Daoy (cell line): ENCODE measurements at regions not wholly inside any gene's neighbourhood (a gene's known extent, or its start where the extent isn't known, plus 50 kb on each side); places are given as distances from the start of the nearest gene placed in this dataset.

Experiments
- DNase-seq: peaks from one replicate; pipeline ENCODE4 v3.0.0-alpha.2; 2015; ENCODE audit warnings: low read depth

- no peak for DNase-seq
Observed at GRCh38 chr4:138028923-138029322, 213.2 kb downstream of the SLC7A11 start.

DNA sequence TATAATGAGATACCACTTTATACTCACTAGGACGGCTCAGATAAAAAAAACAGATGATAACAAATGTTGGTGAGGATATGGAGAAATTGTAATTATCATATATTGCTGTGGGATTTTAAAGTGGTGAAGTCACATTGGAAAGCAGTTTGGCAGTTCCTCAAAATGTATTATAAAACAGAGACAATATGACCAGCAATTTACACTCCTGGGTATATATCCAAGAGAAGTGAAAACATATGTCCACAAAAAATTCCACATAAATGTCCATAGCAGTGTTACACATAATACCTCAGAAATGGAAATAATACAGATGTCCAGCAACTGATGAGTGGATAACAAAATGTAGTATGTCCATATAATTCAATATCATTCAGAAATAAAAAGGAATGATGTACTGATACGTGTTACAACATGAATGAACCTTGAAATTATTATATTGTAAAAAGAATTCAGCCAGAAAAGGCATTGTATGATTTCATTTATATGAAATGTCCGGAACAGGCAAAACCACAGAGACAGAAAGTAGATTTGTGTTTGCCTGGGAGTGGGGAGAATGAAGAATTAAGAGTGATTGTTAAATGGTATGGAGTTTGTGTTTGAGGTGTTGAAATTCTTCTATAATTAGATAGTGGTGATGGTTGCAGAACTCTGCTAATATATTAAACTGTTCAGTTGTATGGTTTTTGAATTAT lies 220.9 kb downstream of the SLC7A11 start:
- no peak for DNase-seq

- DNase-seq = no peak
Observed at GRCh38 chr4:138014590-138015288, 227.4 kb downstream of the SLC7A11 start.

- no peak for DNase-seq
Observed at GRCh38 chr4:138013625-138014024, 228.5 kb downstream of the SLC7A11 start.

- no peak for DNase-seq
Observed at GRCh38 chr4:138010639-138011038, 231.5 kb downstream of the SLC7A11 start.

DNA sequence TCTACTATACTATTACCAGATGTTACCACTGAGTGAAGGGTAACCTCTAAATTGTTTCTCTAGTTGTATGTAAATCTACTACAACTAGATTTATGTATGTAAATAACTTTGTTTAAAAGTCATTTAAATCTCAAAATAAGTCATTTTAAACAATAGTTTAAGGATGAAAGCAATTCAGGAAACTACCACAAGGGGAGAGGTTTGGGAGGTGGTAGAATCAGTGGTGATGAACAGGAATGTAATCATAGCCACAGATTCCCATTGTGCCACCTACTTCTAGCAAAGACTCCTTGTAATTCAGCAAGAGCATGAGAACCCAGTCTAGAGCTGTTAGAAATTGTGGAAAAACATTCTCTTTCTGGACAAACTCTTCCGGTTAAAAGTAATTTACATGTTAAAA lies 234.6 kb downstream of the SLC7A11 start:
- no peak for DNase-seq

DNA sequence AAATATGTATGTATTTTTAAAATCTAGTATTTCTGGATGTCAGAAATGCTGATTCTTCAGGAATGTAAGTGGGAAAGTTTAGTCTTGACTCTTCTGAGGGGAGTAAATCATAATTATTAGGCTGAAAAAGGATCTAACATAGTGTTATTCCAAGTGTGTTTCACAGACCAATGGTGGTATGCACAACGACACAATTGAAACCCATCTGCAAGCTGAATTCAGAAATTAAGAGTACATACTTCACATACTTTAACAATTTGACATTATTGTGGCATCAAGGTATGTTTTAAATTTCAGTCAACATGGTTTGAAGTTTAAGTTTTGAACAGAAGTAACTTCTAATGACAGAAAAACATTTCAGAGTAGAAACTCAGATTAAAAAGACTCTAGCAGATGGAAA lies 236.7 kb downstream of the SLC7A11 start:
- DNase-seq = no peak

- no peak for DNase-seq
Observed at GRCh38 chr4:138003248-138003647, 238.9 kb downstream of the SLC7A11 start.

GRCh38 chr4:137998666-137999429 lies 243.3 kb downstream of the SLC7A11 start:
- no peak for DNase-seq

- DNase-seq = no peak
Observed at GRCh38 chr4:137997496-137997895, 244.7 kb downstream of the SLC7A11 start.

GRCh38 chr4:137994853-137995252 lies 247.3 kb downstream of the SLC7A11 start:
- DNase-seq = no peak

GRCh38 chr4:137993232-137993631 lies 248.9 kb downstream of the SLC7A11 start:
- DNase-seq = peak; percentile 1

- peak; percentile 40 for DNase-seq
Observed at GRCh38 chr4:137981277-137981676, 260.9 kb downstream of the SLC7A11 start.

- no peak for DNase-seq
Observed at GRCh38 chr4:137980641-137981040, 261.5 kb downstream of the SLC7A11 start.

GRCh38 chr4:137979938-137980337 lies 262.2 kb downstream of the SLC7A11 start:
- DNase-seq = no peak

GRCh38 chr4:137968956-137969678 lies 273.0 kb downstream of the SLC7A11 start:
- no peak for DNase-seq

DNA sequence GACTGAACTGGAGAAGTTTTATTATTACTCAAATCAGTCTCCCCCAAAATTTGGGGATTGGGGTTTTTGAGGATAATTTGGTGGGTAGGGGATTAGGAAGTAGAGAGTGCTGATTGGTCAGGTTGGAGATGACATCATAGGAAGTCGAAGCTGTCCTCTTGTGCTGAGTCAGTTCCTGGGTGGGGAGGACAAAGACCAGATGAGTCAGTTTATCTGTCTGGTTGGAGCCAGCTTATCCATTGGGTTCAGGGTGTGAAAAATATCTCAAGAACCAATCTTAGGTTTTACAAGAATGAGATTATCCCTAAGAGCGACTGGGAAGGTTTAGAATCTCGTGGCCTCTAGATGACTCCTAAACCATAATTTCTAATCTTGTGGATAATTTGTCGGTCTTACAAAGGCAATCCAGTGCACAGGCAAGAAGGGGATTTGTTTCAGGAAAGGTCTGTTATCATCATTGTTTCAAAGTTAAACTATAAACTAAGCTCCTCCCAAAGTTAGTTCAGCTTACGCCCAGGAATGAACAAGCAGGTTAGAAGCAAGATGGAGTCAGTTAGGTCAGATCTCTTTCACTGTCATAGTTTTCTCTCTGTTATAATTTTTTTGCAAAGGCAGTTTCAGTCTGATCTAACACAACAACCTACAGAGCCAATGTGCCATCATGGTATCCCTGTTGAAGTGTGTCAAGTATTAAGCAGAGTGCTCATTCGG lies 274.5 kb downstream of the SLC7A11 start:
- peak; percentile 2 for DNase-seq

GRCh38 chr4:137966504-137966903 lies 275.6 kb downstream of the SLC7A11 start:
- no peak for DNase-seq

DNA sequence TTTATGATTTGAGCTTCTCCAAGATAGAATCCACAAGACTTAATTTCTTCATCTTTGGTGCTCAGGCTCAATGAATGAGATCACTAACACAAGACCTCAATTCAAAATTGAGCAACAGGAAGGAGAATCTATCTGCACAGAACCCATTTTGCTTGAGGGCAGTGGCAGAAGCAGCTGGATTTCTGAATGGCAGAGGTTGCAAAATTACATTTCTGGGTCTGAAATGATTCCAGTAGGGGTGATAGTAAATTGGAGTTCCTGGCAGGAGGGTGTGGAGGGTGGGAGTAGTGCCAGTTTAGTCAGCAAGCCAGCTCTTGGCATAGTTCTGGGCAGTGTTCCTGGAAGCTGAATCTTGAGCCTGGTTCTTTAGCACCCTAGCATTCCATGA lies 281.1 kb downstream of the SLC7A11 start:
- DNase-seq = peak; percentile 39

GRCh38 chr4:137960371-137961050 lies 281.6 kb downstream of the SLC7A11 start:
- peak; percentile 47 for DNase-seq

- DNase-seq = no peak
Observed at GRCh38 chr4:137957806-137958205, 284.3 kb downstream of the SLC7A11 start.
